ENCODE measurements at regions not wholly inside any gene's neighbourhood (a gene's known extent, or its start where the extent isn't known, plus 50 kb on each side); places are given as distances from the start of the nearest gene placed in this dataset.

- no peaks in the 10 kb centered on the region for H3K79me1 ChIP-seq (ENCODE audit: insufficient read depth, low read depth, low read length, poor library complexity, severe bottlenecking)
- no peaks in the 10 kb centered on the region for H4K20me1 ChIP-seq (ENCODE audit: control insufficient read depth, insufficient read depth, insufficient read length)
- Mint-ChIP-seq H3K27ac (no peak overlapping the region), H3K9me3 (peaks cover 86 to 96% of the 10 kb centered on the region in 2 experiments), H3K27me3 (ENCODE audit: low read depth) (no peaks in the 10 kb centered on the region; the same call in 1 of the 2 replicates), H3K36me3 (ENCODE audit: insufficient read depth in 1 of 3, low read depth in 3 of 3) (peaks cover 0 to 20% (median 13%) of the 10 kb centered on the region in 3 experiments; a peak in 5 of 7 replicates), H3K4me3 (no peak overlapping the region), H3K4me1 (no peaks in the 10 kb centered on the region)
- H3K14ac ChIP-seq (ENCODE audit: insufficient read depth, low read length), result no peak overlapping the region
- H3K9ac ChIP-seq (ENCODE audit: extremely low read depth, insufficient read length, low read length), result no peak overlapping the region
- DNase-seq, result no peak
- H3K4ac ChIP-seq (ENCODE audit: low read depth, low read length), result no peak overlapping the region
- H2BK12ac ChIP-seq (ENCODE audit: insufficient read length, low read depth, low read length), result no peak overlapping the region
- no peak for TF ChIP-seq CTCF (conservative IDR thresholded peaks at IDR 0.05)
- no peak overlapping the region for H4K8ac ChIP-seq (replicated peaks; ENCODE audit: insufficient read length, low read depth, low read length)
- no peaks in the 10 kb centered on the region for H3K23me2 ChIP-seq (ENCODE audit: insufficient read length, low read depth, low read length, poor library complexity, severe bottlenecking)
- no peaks in the 10 kb centered on the region for H3K4me1 ChIP-seq (ENCODE audit: insufficient read depth, low read length)
- H3K27ac ChIP-seq (ENCODE audit: insufficient read length, low read depth, low read length), result no peak overlapping the region
- no peak overlapping the region for H3K4me2 ChIP-seq (ENCODE audit: insufficient read depth, insufficient read length, low read length)
- H2BK5ac ChIP-seq (ENCODE audit: insufficient read length, low read length), result no peak overlapping the region
- H3T11ph ChIP-seq (ENCODE audit: low read length), result no peak overlapping the region
- no peaks in the 10 kb centered on the region for H3K27me3 ChIP-seq (ENCODE audit: insufficient read depth, low read length)
- H2BK20ac ChIP-seq (ENCODE audit: low read depth, low read length, poor library complexity, severe bottlenecking), result no peak overlapping the region
- H3K23ac ChIP-seq (ENCODE audit: insufficient read length, low read depth, low read length), result no peak overlapping the region
- no peak overlapping the region for H2BK15ac ChIP-seq (ENCODE audit: low read depth, low read length)
- WGBS (ENCODE audit: extremely low coverage, insufficient read length, low lambda C conversion rate), result no CpG with 5 or more reads among the region's 8 CpGs
- H3K18ac ChIP-seq (ENCODE audit: insufficient read length, low read depth, low read length), result no peak overlapping the region
- H3K9me3 ChIP-seq (ENCODE audit: control insufficient read depth, low read depth, low read length), result peaks cover 81% of the 10 kb centered on the region
- no peak overlapping the region for H3K56ac ChIP-seq (ENCODE audit: insufficient read length, low read depth, low read length)
- no peaks in the 10 kb centered on the region for H3K79me2 ChIP-seq (ENCODE audit: insufficient read depth, low read length)
- H2BK120ac ChIP-seq (ENCODE audit: low read depth, low read length, poor library complexity, severe bottlenecking), result no peak overlapping the region
- no peak overlapping the region for H2AFZ ChIP-seq (ENCODE audit: low read length)
- H2AK5ac ChIP-seq (ENCODE audit: insufficient read length, low read length), result no peak overlapping the region
- H4K5ac ChIP-seq (ENCODE audit: insufficient read length, low read depth, low read length), result no peak overlapping the region
- H4K91ac ChIP-seq (ENCODE audit: insufficient read length, low read depth, low read length), result no peak overlapping the region
These were observed 175.3 kb upstream of the ALG10B start for GRCh38 chr12:38141239-38141638.
